OCI-LY7 (cell line): ENCODE measurements at regions not wholly inside any gene's neighbourhood (a gene's known extent, or its start where the extent isn't known, plus 50 kb on each side); places are given as distances from the start of the nearest gene placed in this dataset.

Experiments used
- BruUV-seq: library from RNA; stranded (reverse); fragments of 400-500 nt; replicated peaks from 2 replicates; lab custom pipeline; 2021; lab: Mats Ljungman, UMichigan
- CTCF ChIA-PET: fragments of 300-600 bp; sonication (Branson Sonifier 250); formaldehyde crosslinking; loops from one replicate; lab custom pipeline; 2022; ENCODE audit warnings: antibody characterized with exemption; ENCODE audit not compliant: unreplicated experiment; lab: Charles Lee
- POLR2A ChIA-PET: fragments of 300-600 bp; sonication (Branson Sonifier 250); formaldehyde crosslinking; loops from one replicate; lab custom pipeline; 2022; ENCODE audit warnings: antibody characterized with exemption; lab: Charles Lee
- DNase-seq: peaks from one replicate; pipeline ENCODE4 v3.0.0-alpha.2; 2015; ENCODE audit warnings: low spot score
- H2AFZ ChIP-seq: fragments of 200-600 bp; sonication (generic), shearing (Covaris generic); 2 replicates; pipeline ENCODE4 v1.6.1; 2014; ENCODE audit warnings: mild to moderate bottlenecking, antibody characterized with exemption, low read length, moderate library complexity
- H3K27ac ChIP-seq: fragments of 200-600 bp; sonication (generic); 2 replicates; pipeline ENCODE4 v1.5.1; 2014; ENCODE audit warnings: mixed run types, low read depth, mild to moderate bottlenecking, moderate library complexity, low read length, inconsistent platforms; ENCODE audit not compliant: poor library complexity, severe bottlenecking
- H3K36me3 ChIP-seq: fragments of 200-600 bp; sonication (generic); 2 replicates; pipeline ENCODE4 v1.6.1; 2014; ENCODE audit warnings: mild to moderate bottlenecking, antibody characterized with exemption, low read length, moderate library complexity, mixed read lengths; ENCODE audit not compliant: insufficient read depth
- H3K4me1 ChIP-seq: fragments of 200-600 bp; sonication (generic); 2 replicates; pipeline ENCODE4 v1.5.1; 2014; ENCODE audit warnings: mild to moderate bottlenecking, low read length; ENCODE audit not compliant: insufficient read depth, poor library complexity, severe bottlenecking
- H3K4me2 ChIP-seq: fragments of 200-600 bp; sonication (generic); 2 replicates; pipeline ENCODE4 v1.6.1; 2014; ENCODE audit warnings: mild to moderate bottlenecking, low read length
- H3K4me3 ChIP-seq: fragments of 200-600 bp; sonication (generic); 2 replicates; pipeline ENCODE4 v1.5.1; 2014; ENCODE audit warnings: mild to moderate bottlenecking, low read depth, low read length; ENCODE audit not compliant: poor library complexity, severe bottlenecking
- H3K79me2 ChIP-seq: fragments of 200-600 bp; sonication (generic); 2 replicates; pipeline ENCODE4 v1.6.1; 2016; ENCODE audit warnings: low read depth, mild to moderate bottlenecking, low read length, moderate library complexity, mixed read lengths; ENCODE audit not compliant: insufficient read depth
- H3K9me2 ChIP-seq: fragments of 200-600 bp; sonication (generic); 2 replicates; pipeline ENCODE4 v1.6.1; 2016; ENCODE audit warnings: mild to moderate bottlenecking, low read length, mixed read lengths; ENCODE audit not compliant: insufficient read depth
- H3K9me3 ChIP-seq: fragments of 200-600 bp; sonication (generic); 2 replicates; pipeline ENCODE4 v1.6.1; 2014; ENCODE audit warnings: mild to moderate bottlenecking, mixed run types, low read length, mixed read lengths
- H4K20me1 ChIP-seq: fragments of 200-600 bp; sonication (generic); 2 replicates; pipeline ENCODE4 v1.6.1; 2014; ENCODE audit warnings: mild to moderate bottlenecking, antibody characterized with exemption, low read length, moderate library complexity, mixed read lengths; ENCODE audit not compliant: insufficient read depth
- CTCF ChIP-seq: fragments of 200-600 bp; sonication (generic); conservative IDR thresholded peaks from 2 replicates; pipeline ENCODE4 v1.5.1; 2014; ENCODE audit warnings: mild to moderate bottlenecking, antibody characterized with exemption, low read length, moderate library complexity, mixed read lengths
- EZH2phosphoT487 ChIP-seq: fragments of 200-600 bp; sonication (generic); IDR thresholded peaks from 2 replicates; pipeline ENCODE4 v1.6.1; 2018; ENCODE audit warnings: low read depth, borderline replicate concordance, mild to moderate bottlenecking, mixed run types, antibody characterized with exemption, low read length, moderate library complexity, mixed read lengths
- intact Hi-C: fragments of 100-400 bp; cut with micrococcal nuclease; formaldehyde crosslinking; loops from one replicate; pipeline ENCODE4 v1.10.0; 2022; ENCODE audit not compliant: unreplicated experiment

GRCh38 chr3:117137065-117137464 lies 427.5 kb downstream of the TUSC7 start:
- ChIA-PET POLR2A (interaction anchor here (0.6 to 1.2 kb wide), 2 partner anchors 9 to 72 kb away, joined by 3 to 6 read pairs; no protein-coding TSS in a partner anchor), CTCF (no interaction called here)
- no TSS peak for BruUV-seq
- Histone ChIP-seq H3K4me2 (no peak overlapping the region), H3K9me2 (no peaks in the 10 kb centered on the region), H3K27ac (no peak overlapping the region), H3K79me2 (no peaks in the 10 kb centered on the region), H2AFZ (no peak overlapping the region), H3K4me3 (no peak overlapping the region), H3K4me1 (no peaks in the 10 kb centered on the region), H3K36me3 (no peaks in the 10 kb centered on the region), H4K20me1 (no peaks in the 10 kb centered on the region), H3K9me3 (no peaks in the 10 kb centered on the region)
- no peak for DNase-seq
- TF ChIP-seq EZH2phosphoT487 = no peak
- TF ChIP-seq CTCF = no peak
- intact Hi-C loops = no loop called here

DNA sequence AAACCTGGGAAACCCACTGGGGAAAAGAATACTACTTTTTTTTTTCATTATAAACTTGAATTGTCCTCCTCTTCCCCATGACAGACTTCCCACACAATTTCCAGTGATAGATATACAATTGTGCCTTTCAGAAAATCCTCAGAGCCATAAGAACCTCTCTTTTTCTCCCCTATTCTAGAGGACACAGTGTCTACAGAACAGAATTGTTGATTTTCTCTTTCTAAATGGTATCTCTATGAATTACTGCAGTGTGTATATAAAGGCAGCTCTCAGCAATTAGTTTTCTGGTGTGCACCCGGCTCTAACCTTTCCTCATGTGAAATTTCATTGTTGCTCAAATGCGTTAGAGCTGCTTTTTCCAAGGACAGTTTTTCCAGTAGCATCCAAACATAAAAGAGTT lies 430.1 kb downstream of the TUSC7 start:
- H3K9me3 ChIP-seq = no peaks in the 10 kb centered on the region
- no peak overlapping the region for H2AFZ ChIP-seq
- H3K4me3 ChIP-seq = no peak overlapping the region
- H3K27ac ChIP-seq = no peak overlapping the region
- no peaks in the 10 kb centered on the region for H3K9me2 ChIP-seq
- POLR2A ChIA-PET = no interaction called here
- intact Hi-C loops = no loop called here
- DNase-seq = no peak
- BruUV-seq = no TSS peak
- no peak overlapping the region for H3K4me2 ChIP-seq
- TF ChIP-seq CTCF (no peak), EZH2phosphoT487 (no peak)
- no peaks in the 10 kb centered on the region for H4K20me1 ChIP-seq
- H3K4me1 ChIP-seq = no peaks in the 10 kb centered on the region
- H3K79me2 ChIP-seq = no peaks in the 10 kb centered on the region
- CTCF ChIA-PET = no interaction called here
- H3K36me3 ChIP-seq = no peaks in the 10 kb centered on the region

GRCh38 chr3:117141812-117142211 lies 432.2 kb downstream of the TUSC7 start:
- Histone ChIP-seq H2AFZ (no peak overlapping the region), H3K4me1 (no peaks in the 10 kb centered on the region), H3K79me2 (no peaks in the 10 kb centered on the region), H3K27ac (no peak overlapping the region), H3K4me3 (no peak overlapping the region), H3K9me3 (no peaks in the 10 kb centered on the region), H3K9me2 (no peaks in the 10 kb centered on the region), H3K4me2 (no peak overlapping the region), H4K20me1 (no peaks in the 10 kb centered on the region), H3K36me3 (no peaks in the 10 kb centered on the region)
- BruUV-seq = no TSS peak
- no peak for DNase-seq
- POLR2A ChIA-PET = no interaction called here
- TF ChIP-seq CTCF (no peak), EZH2phosphoT487 (no peak)
- intact Hi-C loops = no loop called here
- CTCF ChIA-PET = no interaction called here
